GM23338 (cell line): ENCODE measurements at regions not wholly inside any gene's neighbourhood (a gene's known extent, or its start where the extent isn't known, plus 50 kb on each side); places are given as distances from the start of the nearest gene placed in this dataset.

Source experiments
- ATAC-seq: fragments of 200-7000 bp; cut with Tn5 transposase; 3 replicates; pipeline ENCODE4 v1.9.1; 2020
- DNase-seq: peaks from one replicate; pipeline ENCODE4 v3.0.0-alpha.2; 2015; ENCODE audit warnings: low spot score
- H2AFZ ChIP-seq: fragments of 200-600 bp; sonication (generic); 2 replicates; pipeline ENCODE4 v1.8.0; 2016; ENCODE audit warnings: antibody characterized with exemption, mild to moderate bottlenecking, moderate library complexity
- H3F3A ChIP-seq: fragments of 200-600 bp; sonication (generic); replicated peaks from 2 replicates; pipeline ENCODE4 v1.8.0; 2017; ENCODE audit warnings: antibody characterized with exemption, mixed run types, low read depth
- H3K27ac ChIP-seq: fragments of 200-600 bp; sonication (generic); 2 replicates; pipeline ENCODE4 v1.6.1; 2016; ENCODE audit warnings: low read depth
- H3K27me3 ChIP-seq: fragments of 200-600 bp; sonication (generic); 2 replicates; pipeline ENCODE4 v1.8.0; 2016; ENCODE audit warnings: mild to moderate bottlenecking, mixed run types, moderate library complexity; ENCODE audit not compliant: insufficient read depth
- H3K36me3 ChIP-seq: fragments of 200-600 bp; sonication (generic); 2 replicates; pipeline ENCODE4 v1.8.0; 2016; ENCODE audit warnings: mild to moderate bottlenecking; ENCODE audit not compliant: insufficient read depth
- H3K4me1 ChIP-seq: fragments of 200-600 bp; sonication (generic); 2 replicates; pipeline ENCODE4 v1.8.0; 2016; ENCODE audit warnings: mild to moderate bottlenecking, moderate library complexity; ENCODE audit not compliant: insufficient read depth
- H3K4me2 ChIP-seq: fragments of 200-600 bp; sonication (generic); 2 replicates; pipeline ENCODE4 v1.7.1; 2017; ENCODE audit warnings: mixed run types
- H3K4me3 ChIP-seq: fragments of 200-600 bp; sonication (generic); 2 replicates; pipeline ENCODE4 v1.6.1; 2016; ENCODE audit warnings: mixed run types
- H3K79me2 ChIP-seq: fragments of 200-600 bp; sonication (generic); replicated peaks from 2 replicates; pipeline ENCODE4 v1.8.0; 2017; ENCODE audit warnings: mild to moderate bottlenecking; ENCODE audit not compliant: insufficient read depth
- H3K9me2 ChIP-seq: fragments of 200-600 bp; sonication (generic); 2 replicates; pipeline ENCODE4 v1.8.0; 2017; ENCODE audit not compliant: insufficient read depth
- H4K20me1 ChIP-seq: fragments of 200-600 bp; sonication (generic); replicated peaks from 2 replicates; pipeline ENCODE4 v1.8.0; 2017; ENCODE audit warnings: mild to moderate bottlenecking; ENCODE audit not compliant: insufficient read depth
- H3K27ac Mint-ChIP-seq: 2 replicates; pipeline ENCODE4 v1.8.0; 2020; ENCODE audit warnings: inconsistent platforms, mild to moderate bottlenecking, moderate library complexity, mixed read lengths
- H3K27me3 Mint-ChIP-seq: 3 replicates; pipeline ENCODE4 v1.8.0; 2022; ENCODE audit warnings: low read depth, mild to moderate bottlenecking, moderate library complexity, mixed read lengths, inconsistent platforms; ENCODE audit not compliant: insufficient read depth, poor library complexity
- H3K36me3 Mint-ChIP-seq: 3 replicates; pipeline ENCODE4 v1.8.0; 2021; ENCODE audit warnings: low read depth, mild to moderate bottlenecking, inconsistent platforms, moderate library complexity, mixed read lengths
- H3K4me1 Mint-ChIP-seq: 3 replicates; pipeline ENCODE4 v1.8.0; 2020; ENCODE audit warnings: mild to moderate bottlenecking, inconsistent platforms, mixed read lengths
- H3K4me3 Mint-ChIP-seq: 3 replicates; pipeline ENCODE4 v1.8.0; 2021; ENCODE audit warnings: moderate library complexity, mild to moderate bottlenecking, inconsistent platforms, mixed read lengths
- H3K9me3 Mint-ChIP-seq: 3 replicates; pipeline ENCODE4 v1.8.0; 2020; ENCODE audit warnings: moderate library complexity, mild to moderate bottlenecking, inconsistent platforms, mixed read lengths
- CREB1 ChIP-seq: fragments of 250-450 bp; sonication (Bioruptor Pico); IDR thresholded peaks from 2 replicates; pipeline ENCODE4 v1.5.0; 2020; ENCODE audit warnings: low read depth, mild to moderate bottlenecking, moderate library complexity
- ETS1 ChIP-seq: IDR thresholded peaks from 2 replicates; pipeline ENCODE4 v1.6.1; 2016; ENCODE audit warnings: antibody characterized with exemption
- EZH2 ChIP-seq: fragments of 200-600 bp; sonication (generic); IDR thresholded peaks from one replicate; pipeline ENCODE4 v1.8.0; 2017; ENCODE audit warnings: antibody characterized with exemption, mild to moderate bottlenecking, low read depth; ENCODE audit not compliant: unreplicated experiment
- EZH2phosphoT487 ChIP-seq: fragments of 200-600 bp; sonication (generic); IDR thresholded peaks from one replicate; pipeline ENCODE4 v1.8.1; 2018; ENCODE audit warnings: antibody characterized with exemption; ENCODE audit not compliant: unreplicated experiment
- JUNB ChIP-seq: IDR thresholded peaks from one replicate; pipeline ENCODE4 v1.6.1; 2016; ENCODE audit warnings: antibody characterized with exemption; ENCODE audit not compliant: unreplicated experiment
- NANOG ChIP-seq: IDR thresholded peaks from 2 replicates; pipeline ENCODE4 v1.6.1; 2016; ENCODE audit warnings: antibody characterized with exemption, borderline replicate concordance
- POLR2AphosphoS5 ChIP-seq: IDR thresholded peaks from 2 replicates; pipeline ENCODE4 v1.6.1; 2016; ENCODE audit warnings: antibody characterized with exemption, low read depth
- STAT1 ChIP-seq: IDR thresholded peaks from one replicate; pipeline ENCODE4 v1.6.1; 2016; ENCODE audit warnings: antibody characterized with exemption; ENCODE audit not compliant: unreplicated experiment
- ZNF114 ChIP-seq: fragments of 250-450 bp; sonication (Bioruptor Pico); IDR thresholded peaks from 2 replicates; pipeline ENCODE4 v1.5.0; 2020; ENCODE audit warnings: mild to moderate bottlenecking, moderate library complexity
- ZNF331 ChIP-seq: fragments of 250-450 bp; sonication (Bioruptor Pico); IDR thresholded peaks from 2 replicates; pipeline ENCODE4 v1.5.0; 2020; ENCODE audit warnings: low read depth, mild to moderate bottlenecking, moderate library complexity
- ZNF462 ChIP-seq: fragments of 250-450 bp; sonication (Bioruptor Pico); IDR thresholded peaks from 2 replicates; pipeline ENCODE4 v1.5.0; 2020; ENCODE audit warnings: mild to moderate bottlenecking, moderate library complexity
- TF ChIP-seq, protein P1 (sequence below): IDR thresholded peaks from one replicate; pipeline ENCODE4 v1.6.1; 2018; ENCODE audit warnings: antibody characterized with exemption; ENCODE audit not compliant: unreplicated experiment
- TF ChIP-seq, protein P2 (sequence below), 2 experiments: fragments of 200-600 bp in 1 of 2; sonication (generic) in 1 of 2; conservative IDR thresholded peaks; 2 replicates each; pipeline versions ENCODE4 v1.5.1 to v1.6.1; 2016 to 2017; ENCODE audit warnings: antibody characterized with exemption in 2 of 2, low read depth in 2 of 2, mild to moderate bottlenecking in 2 of 2, moderate library complexity in 1 of 2

GRCh38 chr2:139099721-139100120 lies 319.5 kb upstream of the NXPH2 start:
- no peak overlapping the region for H3K27ac Mint-ChIP-seq
- Histone ChIP-seq H3K9me2 (no peaks in the 10 kb centered on the region), H4K20me1 (no peaks in the 10 kb centered on the region), H3K79me2 (no peaks in the 10 kb centered on the region), H3K36me3 (no peaks in the 10 kb centered on the region), H3K27me3 (no peaks in the 10 kb centered on the region), H3K4me1 (no peaks in the 10 kb centered on the region), H3F3A (no peaks in the 10 kb centered on the region), H2AFZ (no peak overlapping the region), H3K4me3 (no peak overlapping the region), H3K4me2 (no peak overlapping the region), H3K27ac (no peak overlapping the region)
- H3K27me3 Mint-ChIP-seq: no peaks in the 10 kb centered on the region
- H3K9me3 Mint-ChIP-seq: peaks cover 8% of the 10 kb centered on the region; the same call in 2 of the 3 replicates
- TF ChIP-seq ETS1 (no peak), NANOG (no peak), JUNB (no peak), STAT1 (no peak), ZNF114 (CRISPR knock-in tag) (no peak), EZH2 (no peak), EZH2phosphoT487 (no peak), CREB1 (CRISPR knock-in tag) (no peak), ZNF462 (CRISPR knock-in tag) (no peak), ZNF331 (CRISPR knock-in tag) (no peak), POLR2AphosphoS5 (no peak)
- TF ChIP-seq, protein P1, sequence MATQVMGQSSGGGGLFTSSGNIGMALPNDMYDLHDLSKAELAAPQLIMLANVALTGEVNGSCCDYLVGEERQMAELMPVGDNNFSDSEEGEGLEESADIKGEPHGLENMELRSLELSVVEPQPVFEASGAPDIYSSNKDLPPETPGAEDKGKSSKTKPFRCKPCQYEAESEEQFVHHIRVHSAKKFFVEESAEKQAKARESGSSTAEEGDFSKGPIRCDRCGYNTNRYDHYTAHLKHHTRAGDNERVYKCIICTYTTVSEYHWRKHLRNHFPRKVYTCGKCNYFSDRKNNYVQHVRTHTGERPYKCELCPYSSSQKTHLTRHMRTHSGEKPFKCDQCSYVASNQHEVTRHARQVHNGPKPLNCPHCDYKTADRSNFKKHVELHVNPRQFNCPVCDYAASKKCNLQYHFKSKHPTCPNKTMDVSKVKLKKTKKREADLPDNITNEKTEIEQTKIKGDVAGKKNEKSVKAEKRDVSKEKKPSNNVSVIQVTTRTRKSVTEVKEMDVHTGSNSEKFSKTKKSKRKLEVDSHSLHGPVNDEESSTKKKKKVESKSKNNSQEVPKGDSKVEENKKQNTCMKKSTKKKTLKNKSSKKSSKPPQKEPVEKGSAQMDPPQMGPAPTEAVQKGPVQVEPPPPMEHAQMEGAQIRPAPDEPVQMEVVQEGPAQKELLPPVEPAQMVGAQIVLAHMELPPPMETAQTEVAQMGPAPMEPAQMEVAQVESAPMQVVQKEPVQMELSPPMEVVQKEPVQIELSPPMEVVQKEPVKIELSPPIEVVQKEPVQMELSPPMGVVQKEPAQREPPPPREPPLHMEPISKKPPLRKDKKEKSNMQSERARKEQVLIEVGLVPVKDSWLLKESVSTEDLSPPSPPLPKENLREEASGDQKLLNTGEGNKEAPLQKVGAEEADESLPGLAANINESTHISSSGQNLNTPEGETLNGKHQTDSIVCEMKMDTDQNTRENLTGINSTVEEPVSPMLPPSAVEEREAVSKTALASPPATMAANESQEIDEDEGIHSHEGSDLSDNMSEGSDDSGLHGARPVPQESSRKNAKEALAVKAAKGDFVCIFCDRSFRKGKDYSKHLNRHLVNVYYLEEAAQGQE: no peak
- TF ChIP-seq, protein P2, sequence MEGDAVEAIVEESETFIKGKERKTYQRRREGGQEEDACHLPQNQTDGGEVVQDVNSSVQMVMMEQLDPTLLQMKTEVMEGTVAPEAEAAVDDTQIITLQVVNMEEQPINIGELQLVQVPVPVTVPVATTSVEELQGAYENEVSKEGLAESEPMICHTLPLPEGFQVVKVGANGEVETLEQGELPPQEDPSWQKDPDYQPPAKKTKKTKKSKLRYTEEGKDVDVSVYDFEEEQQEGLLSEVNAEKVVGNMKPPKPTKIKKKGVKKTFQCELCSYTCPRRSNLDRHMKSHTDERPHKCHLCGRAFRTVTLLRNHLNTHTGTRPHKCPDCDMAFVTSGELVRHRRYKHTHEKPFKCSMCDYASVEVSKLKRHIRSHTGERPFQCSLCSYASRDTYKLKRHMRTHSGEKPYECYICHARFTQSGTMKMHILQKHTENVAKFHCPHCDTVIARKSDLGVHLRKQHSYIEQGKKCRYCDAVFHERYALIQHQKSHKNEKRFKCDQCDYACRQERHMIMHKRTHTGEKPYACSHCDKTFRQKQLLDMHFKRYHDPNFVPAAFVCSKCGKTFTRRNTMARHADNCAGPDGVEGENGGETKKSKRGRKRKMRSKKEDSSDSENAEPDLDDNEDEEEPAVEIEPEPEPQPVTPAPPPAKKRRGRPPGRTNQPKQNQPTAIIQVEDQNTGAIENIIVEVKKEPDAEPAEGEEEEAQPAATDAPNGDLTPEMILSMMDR (conservative IDR thresholded peaks at IDR 0.05; ENCODE audit: low read depth in 2 of 2): no peak
- no peak overlapping the region for H3K4me3 Mint-ChIP-seq
- DNase-seq (no peak), ATAC-seq (no peak)
- peaks cover 8% of the 10 kb centered on the region for H3K36me3 Mint-ChIP-seq
- peaks cover 11% of the 10 kb centered on the region; the same call in 2 of the 3 replicates for H3K4me1 Mint-ChIP-seq
